SK-N-DZ (cell line): ENCODE measurements at regions not wholly inside any gene's neighbourhood (a gene's known extent, or its start where the extent isn't known, plus 50 kb on each side); places are given as distances from the start of the nearest gene placed in this dataset.
A peak's percentile ranks its signal among the peaks of the same experiment; 100 is the strongest.
"Not testable (repeated sequence)": the region's sequence is repeated elsewhere in the genome, so short reads cannot be mapped to it uniquely, and the experiment has no call there.

ENCODE experiments used
- DNase-seq: peaks from one replicate; pipeline ENCODE4 v3.0.0-alpha.2; 2015; ENCODE audit warnings: low spot score
- small RNA-seq, 2 experiments: library from RNA; depleted of rRNA; stranded (forward); fragments of <200 nt; gene quantifications; one replicate each; pipeline ENCODE3, GENCODE V24; 2014

- not testable (repeated sequence) for DNase-seq
Observed at GRCh38 chr15:79744485-79744884, 152.3 kb downstream of the MTHFS start.

- DNase-seq, result no peak
Observed at GRCh38 chr15:79756365-79756764, 140.4 kb downstream of the MTHFS start.

GRCh38 chr15:79765081-79765480, 131.7 kb downstream of the MTHFS start:
- DNase-seq, result no peak

- DNase-seq, result no peak
Observed at GRCh38 chr15:79769069-79769481, 127.7 kb downstream of the MTHFS start.

GRCh38 chr15:79769933-79770759, 126.7 kb downstream of the MTHFS start:
- DNase-seq, result peak; percentile 11

- no peak for DNase-seq
Observed at GRCh38 chr15:79773128-79773527, 123.7 kb downstream of the MTHFS start.

GRCh38 chr15:79775821-79776220, 121.0 kb downstream of the MTHFS start:
- DNase-seq, result no peak

GRCh38 chr15:79777916-79778315, 118.9 kb downstream of the MTHFS start:
- no peak for DNase-seq

GRCh38 chr15:79778378-79778990, 118.3 kb downstream of the MTHFS start:
- no peak for DNase-seq

- no peak for DNase-seq
Observed at GRCh38 chr15:79779746-79780145, 117.1 kb downstream of the MTHFS start.

- DNase-seq, result not testable (repeated sequence)
Observed at GRCh38 chr15:79782307-79782706, 114.5 kb downstream of the MTHFS start.

Small RNA genes in the stretch of these regions (small RNA-seq; reads per million reads assigned to genes)
- gene AC026826.2, result 0 reads per million in 2 experiments
- gene AC026826.3, result 0 reads per million in 2 experiments
